ENCODE measurements at regions not wholly inside any gene's neighbourhood (a gene's known extent, or its start where the extent isn't known, plus 50 kb on each side); places are given as distances from the start of the nearest gene placed in this dataset.

DNA sequence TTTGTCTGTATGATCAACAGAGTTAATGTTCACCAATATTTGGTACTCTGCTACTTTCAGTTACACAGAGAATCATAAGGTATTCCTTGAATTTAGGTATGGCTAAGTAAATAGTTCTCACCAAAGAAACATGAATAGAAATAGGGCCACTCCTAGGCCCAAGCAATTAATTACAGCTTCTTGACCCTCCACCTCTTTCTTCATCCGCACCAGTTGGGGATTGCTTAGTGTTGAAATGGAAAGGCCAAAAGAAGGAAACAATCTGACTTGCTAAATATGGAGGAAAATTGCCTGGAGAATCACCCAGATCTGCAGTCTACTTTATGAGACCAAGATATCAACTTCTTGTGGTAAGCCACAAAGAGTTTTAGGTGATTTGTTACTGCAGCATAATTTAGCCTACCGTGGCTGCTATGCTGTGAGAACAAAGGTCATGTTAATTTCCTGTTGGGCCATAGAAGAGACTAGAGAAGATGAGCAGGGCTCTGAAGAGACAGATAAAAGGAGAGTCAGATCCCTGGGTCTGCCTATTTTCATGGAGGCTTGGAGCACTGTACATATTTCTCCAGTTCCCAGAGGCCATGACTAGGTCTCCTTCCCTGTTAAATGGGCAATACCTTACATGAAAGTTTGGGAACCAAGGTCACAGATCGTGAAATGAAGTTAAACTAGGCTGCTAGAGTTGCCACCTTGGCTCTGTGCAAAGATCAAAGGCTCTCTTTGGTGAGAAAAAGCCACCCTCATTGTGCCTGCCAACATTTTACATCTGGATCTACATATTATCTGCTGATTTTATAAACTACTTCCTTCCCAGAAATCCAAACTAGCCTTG is 93.3 kb upstream of the GDF10 start:
- DNase-seq (ENCODE audit: low read depth), result no peak
- H3K4me3 ChIP-seq (ENCODE audit: low read depth, low read length), result no peak overlapping the region
- no peak for TF ChIP-seq CTCF (conservative IDR thresholded peaks at IDR 0.05; ENCODE audit: low read depth, low read length)

- no peak for DNase-seq (ENCODE audit: low read depth)
- H3K4me3 ChIP-seq (ENCODE audit: low read depth, low read length), result no peak overlapping the region
- TF ChIP-seq CTCF (conservative IDR thresholded peaks at IDR 0.05; ENCODE audit: low read depth, low read length), result no peak
Observed at GRCh38 chr10:47207281-47207615, 92.7 kb upstream of the GDF10 start.

- no peak overlapping the region for H3K4me3 ChIP-seq (ENCODE audit: low read depth, low read length)
- no peak for DNase-seq (ENCODE audit: low read depth)
- TF ChIP-seq CTCF (conservative IDR thresholded peaks at IDR 0.05; ENCODE audit: low read depth, low read length), result no peak
Observed at GRCh38 chr10:47207894-47208469, 92.0 kb upstream of the GDF10 start.

DNA sequence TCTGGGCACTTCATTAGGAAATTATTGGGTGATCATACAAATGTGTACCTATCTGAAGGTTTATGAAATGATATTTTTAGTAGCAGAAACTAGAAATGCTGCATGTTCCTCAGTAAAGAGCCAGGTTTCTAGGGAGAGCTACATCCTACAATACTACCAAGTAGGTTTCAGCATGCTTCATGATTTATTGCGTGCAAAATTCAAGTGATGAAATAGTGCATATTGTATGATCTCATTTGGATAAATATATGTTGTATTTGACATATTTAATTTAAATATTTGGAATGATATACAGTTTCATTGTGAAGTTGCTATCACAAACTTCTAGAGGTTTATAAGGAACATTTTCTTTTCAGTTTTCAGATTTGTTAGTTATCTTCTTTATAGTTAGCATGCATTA is 90.5 kb upstream of the GDF10 start:
- TF ChIP-seq CTCF (conservative IDR thresholded peaks at IDR 0.05; ENCODE audit: low read depth, low read length), result no peak
- no peak overlapping the region for H3K4me3 ChIP-seq (ENCODE audit: low read depth, low read length)

DNA sequence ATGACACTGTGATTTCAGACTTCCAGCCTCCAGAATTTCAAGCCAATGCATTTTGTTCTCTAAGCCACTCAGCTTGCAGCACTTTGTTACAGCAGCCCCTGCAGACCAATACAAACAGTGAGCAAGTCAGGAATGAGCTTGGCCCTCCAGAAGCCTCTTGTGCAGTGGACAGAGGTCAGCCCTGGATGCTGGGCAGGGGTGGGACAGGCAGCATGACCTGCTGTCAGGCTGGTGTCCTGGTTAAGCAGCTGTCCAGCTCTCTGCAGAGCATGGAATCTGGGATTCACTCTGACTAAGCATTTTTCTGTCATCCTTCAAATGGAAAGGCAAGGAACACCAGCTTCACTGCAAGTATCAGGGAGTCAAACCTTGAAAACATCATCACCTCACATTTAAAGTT is 85.5 kb upstream of the GDF10 start:
- TF ChIP-seq CTCF (conservative IDR thresholded peaks at IDR 0.05; ENCODE audit: low read depth, low read length), result no peak
- DNase-seq (ENCODE audit: low read depth), result no peak
- H3K4me3 ChIP-seq (ENCODE audit: low read depth, low read length), result no peak overlapping the region

More for the DNA sequence above, 90.5 kb upstream of the GDF10 start:
- DNase-seq (ENCODE audit: low read depth), result no peak

DNA sequence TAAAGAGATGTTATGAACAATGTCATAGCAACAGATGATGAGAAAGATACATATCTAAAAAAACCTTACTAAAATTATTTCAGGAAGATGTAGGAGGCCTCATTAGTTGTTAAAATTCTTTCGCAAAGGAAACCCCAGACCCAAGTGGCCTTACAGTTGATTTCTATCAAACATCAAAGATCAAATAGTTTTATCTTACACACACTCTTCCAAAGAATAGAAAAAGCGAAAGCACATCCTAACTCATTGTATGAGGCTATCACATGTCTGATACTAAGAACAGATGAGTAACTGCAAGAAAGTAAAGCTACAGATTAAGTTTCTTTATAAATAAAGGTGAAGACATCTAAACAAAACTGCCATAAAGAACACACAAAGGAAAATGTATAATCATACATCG is 82.9 kb upstream of the GDF10 start:
- DNase-seq (ENCODE audit: low read depth), result no peak
- no peak overlapping the region for H3K4me3 ChIP-seq (ENCODE audit: low read depth, low read length)
- TF ChIP-seq CTCF (conservative IDR thresholded peaks at IDR 0.05; ENCODE audit: low read depth, low read length), result no peak

DNA sequence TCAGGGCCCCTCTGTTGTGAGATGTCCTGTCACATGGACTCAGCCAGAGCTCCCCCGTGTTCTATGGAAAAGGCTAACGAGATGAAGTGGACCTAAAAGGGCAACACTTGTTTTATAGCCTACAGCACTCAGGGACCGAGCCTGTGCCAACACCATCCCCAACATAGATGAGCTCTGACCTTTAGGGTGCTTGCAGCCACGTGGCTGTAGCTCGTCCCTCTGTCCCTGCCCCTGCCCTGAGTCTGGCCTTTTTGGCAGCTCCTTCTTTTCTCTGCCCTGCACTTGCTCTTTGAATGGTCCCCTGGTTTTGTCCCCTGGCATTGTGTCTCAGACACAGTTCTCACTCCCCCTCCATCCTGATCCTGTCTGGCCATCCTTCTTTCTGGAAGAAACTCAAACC is 81.2 kb upstream of the GDF10 start:
- no peak for TF ChIP-seq CTCF (conservative IDR thresholded peaks at IDR 0.05; ENCODE audit: low read depth, low read length)
- DNase-seq (ENCODE audit: low read depth), result no peak
- no peak overlapping the region for H3K4me3 ChIP-seq (ENCODE audit: low read depth, low read length)

Data from epithelial cell of proximal tubule (primary cell).